Stimulated activated CD4-positive, alpha-beta T cell treated with anti-CD3 and anti-CD28 coated beads, Interleukin-2, amount 100 ng/mL, for 24 hours (primary cell): ENCODE measurements at regions not wholly inside any gene's neighbourhood (a gene's known extent, or its start where the extent isn't known, plus 50 kb on each side); places are given as distances from the start of the nearest gene placed in this dataset.
"Not testable (repeated sequence)": the region's sequence is repeated elsewhere in the genome, so short reads cannot be mapped to it uniquely, and the experiment has no call there.

Experiments used
- DNase-seq, 2 donors: peaks; one replicate each; pipeline ENCODE4 v3.0.0-alpha.2; 2020

DNA sequence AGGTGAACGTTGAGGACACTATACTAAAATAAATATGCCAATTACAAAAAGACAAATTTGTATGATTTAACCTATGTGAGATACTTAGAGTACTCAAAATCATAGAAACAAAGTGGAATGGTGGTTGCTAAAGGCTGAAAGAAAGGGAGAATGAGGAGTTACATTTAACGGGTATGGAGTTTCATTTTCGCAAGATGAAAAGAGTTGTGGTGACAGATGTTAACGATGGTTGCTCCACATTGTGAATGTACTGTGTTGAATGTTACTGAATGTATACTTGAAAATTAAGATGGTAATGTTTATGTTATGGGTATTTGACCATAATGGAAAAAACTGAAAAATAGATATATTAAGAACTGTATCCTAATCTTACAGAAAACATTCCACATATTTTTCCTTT lies 51.3 kb upstream of the MOCS2 start:
- no peak for DNase-seq

- no peak for DNase-seq
Measured at GRCh38 chr5:53161876-53162275, 52.3 kb upstream of the MOCS2 start.

GRCh38 chr5:53164478-53165165 lies 55.1 kb upstream of the MOCS2 start:
- no peak for DNase-seq

DNA sequence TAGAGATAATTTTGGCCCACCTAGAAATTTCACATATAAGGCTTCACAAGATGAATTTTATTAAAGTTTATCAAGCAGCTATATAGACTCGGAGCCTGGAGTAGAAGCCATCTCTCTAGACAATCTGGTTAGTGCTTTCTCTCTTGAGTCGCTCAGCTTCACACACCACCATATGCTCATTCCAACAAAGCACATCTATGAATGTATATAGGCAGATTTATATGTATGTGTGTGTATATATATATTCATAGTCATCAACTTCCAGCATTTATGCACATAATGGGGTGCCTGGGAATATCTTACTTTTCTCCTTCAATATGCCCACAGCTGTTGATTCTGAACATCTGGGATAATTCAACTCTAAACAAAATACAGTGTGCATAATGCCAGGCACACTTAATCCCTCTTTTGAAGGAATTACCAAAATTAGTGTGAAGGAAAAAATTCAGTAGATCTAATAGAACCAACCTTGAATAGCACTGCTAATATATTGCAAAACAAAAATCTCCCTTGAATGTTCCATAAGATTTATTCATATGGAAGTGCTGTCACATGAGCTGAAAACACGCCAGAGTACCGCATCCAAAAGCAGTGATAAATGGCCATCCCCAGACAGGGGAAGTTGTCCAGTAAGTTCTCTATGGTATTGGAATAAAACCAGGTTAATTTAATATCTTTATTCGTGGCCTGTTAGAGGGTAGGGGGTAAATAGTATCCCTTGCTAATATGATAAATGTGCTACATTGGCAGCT lies 56.0 kb upstream of the MOCS2 start:
- no peak for DNase-seq

GRCh38 chr5:53166183-53166495 lies 56.6 kb upstream of the MOCS2 start:
- DNase-seq, result no peak

- DNase-seq, result no peak
Measured at GRCh38 chr5:53167836-53168235, 58.3 kb upstream of the MOCS2 start.

DNA sequence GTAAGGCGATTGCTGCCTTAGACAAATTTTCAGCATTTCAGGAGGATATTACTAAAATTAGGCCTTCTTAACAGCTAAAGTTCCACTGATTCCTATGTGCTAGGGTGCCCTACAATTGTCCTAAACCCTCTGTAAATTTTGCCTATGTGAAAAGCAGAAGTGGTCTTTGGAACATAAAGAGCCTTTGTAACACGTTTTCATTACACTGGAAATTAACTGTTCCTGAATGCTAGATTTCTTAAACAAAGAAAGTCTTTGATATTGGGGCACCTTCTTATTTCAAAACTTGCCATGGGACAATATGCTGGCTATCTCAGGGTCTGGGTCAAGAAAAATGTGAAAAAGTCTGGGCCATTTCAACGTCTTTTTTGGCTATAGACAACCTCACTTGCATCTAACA lies 60.4 kb upstream of the MOCS2 start:
- no peak for DNase-seq

- no peak for DNase-seq
Measured at GRCh38 chr5:53170746-53171349, 61.3 kb upstream of the MOCS2 start.

- DNase-seq, result not testable (repeated sequence)
Measured at GRCh38 chr5:53172073-53172472, 62.5 kb upstream of the MOCS2 start.

- no peak for DNase-seq
Measured at GRCh38 chr5:53172630-53173029, 63.1 kb upstream of the MOCS2 start.

DNA sequence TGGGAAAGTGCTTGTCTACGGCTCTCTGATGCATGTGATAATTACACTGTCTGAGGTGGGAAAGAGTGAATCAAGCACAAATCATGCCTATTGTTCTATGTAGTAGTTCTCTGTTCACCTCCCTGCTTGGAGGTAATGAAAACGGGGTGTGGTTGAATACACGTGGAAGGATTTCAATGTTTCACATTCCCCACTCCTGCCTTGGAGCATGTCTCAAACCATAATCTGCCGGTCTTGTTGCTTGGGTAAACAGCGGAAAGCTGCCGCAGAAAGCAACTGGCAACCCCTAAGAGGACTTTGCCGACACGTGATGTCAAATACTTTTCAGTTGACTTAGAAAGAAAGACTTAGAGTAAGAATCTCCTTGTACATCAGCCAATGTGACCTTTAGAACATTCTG lies 63.5 kb upstream of the MOCS2 start:
- no peak for DNase-seq

DNA sequence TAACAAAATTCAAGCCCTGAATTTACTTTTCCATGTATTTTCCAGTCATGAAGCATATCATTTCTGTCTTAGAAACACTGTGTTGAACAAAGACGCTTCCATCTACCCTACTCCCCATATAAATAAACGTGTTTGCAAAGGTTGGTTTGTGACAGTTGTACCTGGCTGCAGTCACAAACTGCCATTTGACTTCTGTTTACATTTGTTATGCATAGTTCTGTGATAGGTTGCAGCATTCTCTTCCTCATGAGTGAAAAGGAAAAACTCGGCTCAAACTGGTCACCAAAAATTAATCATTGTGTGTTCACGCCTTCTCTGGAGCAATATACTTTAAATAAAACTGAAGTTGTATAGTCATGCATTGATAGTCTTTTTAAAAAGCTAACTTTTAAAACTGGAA lies 69.3 kb upstream of the MOCS2 start:
- no peak for DNase-seq

DNA sequence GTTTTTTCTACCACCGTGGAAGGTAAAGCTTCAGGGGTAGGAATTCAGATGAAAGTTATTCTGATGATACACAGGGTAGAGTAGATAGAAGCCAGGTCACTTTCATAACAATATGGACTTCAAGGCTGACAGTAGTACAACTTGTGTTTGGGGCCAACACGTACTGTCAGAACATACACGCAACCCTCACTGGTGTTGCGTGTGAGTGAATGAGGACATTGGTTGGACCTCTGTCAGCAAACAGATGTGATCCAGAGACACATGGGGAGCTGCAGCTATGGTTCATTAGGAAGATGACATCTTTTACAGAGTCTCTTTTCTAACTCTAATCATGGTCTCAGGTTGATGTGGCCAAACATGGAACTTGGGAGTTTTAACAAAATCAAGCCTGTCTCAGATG lies 70.1 kb upstream of the MOCS2 start:
- no peak for DNase-seq

GRCh38 chr5:53180538-53180937 lies 71.0 kb upstream of the MOCS2 start:
- DNase-seq, result no peak

DNA sequence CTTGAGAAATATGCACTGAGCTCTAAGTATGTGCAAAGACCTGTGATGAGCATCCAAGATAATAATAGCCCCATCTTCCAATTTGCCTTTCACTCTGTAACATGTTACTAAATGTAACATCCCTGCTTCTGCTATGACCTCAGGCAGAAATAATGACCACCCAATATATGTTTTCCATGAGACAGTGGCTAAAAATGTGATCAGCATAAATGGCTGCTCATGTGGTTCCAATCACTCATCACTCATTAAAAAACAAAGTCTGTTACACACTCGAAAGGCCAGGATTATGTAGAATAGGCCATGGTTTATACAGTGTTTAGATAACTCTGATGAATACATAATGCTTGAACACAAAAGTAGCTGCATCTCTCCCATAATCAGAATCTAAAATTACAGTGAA lies 71.4 kb upstream of the MOCS2 start:
- DNase-seq, result no peak

- no peak for DNase-seq
Measured at GRCh38 chr5:53183880-53184279, 74.3 kb upstream of the MOCS2 start.

DNA sequence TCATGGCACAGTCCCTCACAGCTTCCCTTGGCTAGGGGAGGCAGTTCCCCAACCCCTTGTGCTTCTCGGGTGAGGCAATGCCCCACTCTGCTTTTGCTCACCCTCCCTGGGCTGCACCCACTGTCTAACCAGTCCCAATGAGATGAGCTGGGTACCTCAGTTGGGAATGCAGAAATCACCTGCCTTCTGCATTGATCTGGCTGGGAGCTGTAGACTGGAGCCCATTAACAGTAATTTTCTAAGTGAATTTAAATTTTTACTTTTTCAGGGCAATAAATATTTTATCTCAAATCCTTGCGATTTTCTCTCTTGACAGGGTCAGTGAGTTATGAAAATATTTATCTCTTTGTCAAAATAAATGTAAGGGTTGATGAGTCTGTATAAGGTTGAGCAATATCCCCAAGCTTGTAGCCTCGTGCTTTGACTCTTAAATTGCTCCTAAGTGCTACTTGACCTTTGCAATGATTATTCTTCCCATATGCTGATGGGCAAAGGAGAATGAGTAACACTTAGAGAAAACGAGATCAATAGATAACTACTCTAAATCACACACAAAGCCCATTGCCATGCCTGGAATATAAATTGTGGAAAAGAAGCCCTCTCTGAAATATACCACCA lies 82.1 kb upstream of the MOCS2 start:
- no peak for DNase-seq

- no peak for DNase-seq
Measured at GRCh38 chr5:53194086-53194485, 84.5 kb upstream of the MOCS2 start.

- DNase-seq, result no peak
Measured at GRCh38 chr5:53199882-53200281, 90.3 kb upstream of the MOCS2 start.

GRCh38 chr5:53200306-53200705 lies 90.7 kb upstream of the MOCS2 start:
- no peak for DNase-seq

- DNase-seq, result no peak
Measured at GRCh38 chr5:53201746-53202145, 92.2 kb upstream of the MOCS2 start.

DNA sequence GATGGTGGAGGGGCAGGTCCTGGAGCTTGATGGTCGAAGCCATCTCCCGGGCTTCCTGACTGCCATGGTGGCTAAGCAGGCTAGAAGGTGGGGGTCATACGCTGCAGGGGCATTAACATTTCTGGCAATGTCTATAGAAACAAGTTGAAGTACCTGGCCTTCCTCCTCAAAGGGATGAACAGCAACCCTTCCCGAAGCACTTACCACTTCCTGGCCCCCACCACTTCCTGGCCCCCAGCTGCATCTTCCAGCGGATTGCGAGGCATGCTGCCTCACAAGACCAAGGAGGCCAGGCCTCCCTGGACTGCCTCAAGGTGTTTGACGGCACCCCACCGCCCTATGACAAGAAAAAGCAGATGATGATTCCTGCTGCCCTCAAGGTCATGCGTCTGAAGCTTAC lies 97.0 kb upstream of the MOCS2 start:
- no peak for DNase-seq

DNA sequence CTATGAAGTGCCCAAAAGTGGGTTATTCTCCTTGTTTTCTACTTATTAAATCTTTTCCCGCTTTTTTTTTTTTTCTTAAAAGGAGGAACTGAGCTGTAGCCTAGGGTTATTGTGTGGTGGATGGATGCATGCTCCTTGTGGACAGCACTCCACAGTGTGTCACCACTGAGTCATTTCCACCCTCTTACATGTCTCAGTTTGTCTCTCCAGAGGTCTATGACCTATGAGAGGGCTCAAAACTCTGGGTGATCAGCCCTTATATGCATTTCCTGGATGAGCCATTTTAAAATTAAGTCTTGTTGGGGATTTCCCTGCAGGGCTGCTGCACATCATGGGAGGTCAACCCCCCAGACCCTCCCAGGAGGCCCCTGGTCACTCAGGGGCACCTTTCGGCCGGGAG lies 102.2 kb upstream of the MOCS2 start:
- no peak for DNase-seq

DNA sequence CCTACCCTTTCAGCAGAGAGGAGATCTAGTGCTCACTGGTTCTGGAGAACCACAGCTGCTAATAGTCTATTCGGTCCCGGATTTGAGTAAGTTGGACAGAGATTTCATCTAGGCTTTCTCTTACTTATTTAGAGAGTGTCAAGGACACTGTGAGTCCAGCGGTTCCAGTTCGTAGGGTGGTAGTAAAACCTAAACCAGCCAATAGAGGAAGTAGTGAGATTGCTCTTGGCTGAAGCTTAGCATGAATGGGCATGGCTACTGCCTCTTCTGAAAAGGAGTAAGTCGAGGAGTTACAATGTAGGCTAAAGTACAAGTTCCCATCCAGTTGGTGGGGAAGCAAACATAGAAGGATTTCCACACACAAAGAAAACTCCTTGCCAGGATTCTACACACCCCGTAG lies 109.6 kb upstream of the MOCS2 start:
- no peak for DNase-seq
